A673 (cell line): ENCODE measurements at regions not wholly inside any gene's neighbourhood (a gene's known extent, or its start where the extent isn't known, plus 50 kb on each side); places are given as distances from the start of the nearest gene placed in this dataset.

ENCODE experiments used
- CTCF ChIP-seq: fragments of 300-800, 200-600 bp; sonication (generic); conservative IDR thresholded peaks from 2 replicates; pipeline ENCODE4 v1.5.1; 2017; ENCODE audit warnings: low read depth, mild to moderate bottlenecking, antibody characterized with exemption, low read length, moderate library complexity, mixed read lengths
- EZH2 ChIP-seq: fragments of 200-600 bp; sonication (generic); IDR thresholded peaks from 2 replicates; pipeline ENCODE4 v1.6.1; 2017; ENCODE audit warnings: borderline replicate concordance, low read depth, mild to moderate bottlenecking, mixed read lengths, antibody characterized with exemption, low read length; ENCODE audit not compliant: poor library complexity, severe bottlenecking

GRCh38 chr3:107283948-107284347 is 93.3 kb upstream of the CCDC54 start:
- no peak for TF ChIP-seq CTCF
- no peak for TF ChIP-seq EZH2
